ENCODE measurements at regions not wholly inside any gene's neighbourhood (a gene's known extent, or its start where the extent isn't known, plus 50 kb on each side); places are given as distances from the start of the nearest gene placed in this dataset.

DNA sequence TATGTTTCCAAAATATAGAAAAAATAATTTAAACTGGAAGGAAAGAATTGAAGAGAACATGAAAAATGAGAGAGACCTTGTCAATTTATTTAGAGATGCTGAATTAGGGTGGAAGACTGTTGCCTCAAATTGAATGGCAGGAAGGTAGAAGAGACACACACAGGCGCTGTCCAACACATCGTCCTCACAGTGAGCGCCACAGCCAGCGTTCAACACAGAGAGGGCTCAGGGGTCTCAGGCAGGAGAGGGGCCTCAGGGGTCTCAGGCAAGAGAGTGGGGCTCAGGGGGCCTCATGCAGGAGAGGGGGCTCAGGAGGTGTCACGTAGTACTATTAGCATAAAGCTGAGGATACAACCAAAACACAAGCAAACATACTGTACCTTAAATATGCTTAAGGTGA is 65.7 kb downstream of the TMEM18 start:
- DNase-seq (ENCODE audit: low read depth), result no peak
- no peak overlapping the region for H3K4me3 ChIP-seq (replicated peaks; ENCODE audit: low read depth, low read length)
- no peak for TF ChIP-seq CTCF (IDR thresholded peaks at IDR 0.05; ENCODE audit: low read length, missing control alignments)

GRCh38 chr2:610491-610890 is 66.7 kb downstream of the TMEM18 start:
- H3K4me3 ChIP-seq (replicated peaks; ENCODE audit: low read depth, low read length), result no peak overlapping the region
- no peak for DNase-seq (ENCODE audit: low read depth)
- TF ChIP-seq CTCF (IDR thresholded peaks at IDR 0.05; ENCODE audit: low read length, missing control alignments), result no peak

DNA sequence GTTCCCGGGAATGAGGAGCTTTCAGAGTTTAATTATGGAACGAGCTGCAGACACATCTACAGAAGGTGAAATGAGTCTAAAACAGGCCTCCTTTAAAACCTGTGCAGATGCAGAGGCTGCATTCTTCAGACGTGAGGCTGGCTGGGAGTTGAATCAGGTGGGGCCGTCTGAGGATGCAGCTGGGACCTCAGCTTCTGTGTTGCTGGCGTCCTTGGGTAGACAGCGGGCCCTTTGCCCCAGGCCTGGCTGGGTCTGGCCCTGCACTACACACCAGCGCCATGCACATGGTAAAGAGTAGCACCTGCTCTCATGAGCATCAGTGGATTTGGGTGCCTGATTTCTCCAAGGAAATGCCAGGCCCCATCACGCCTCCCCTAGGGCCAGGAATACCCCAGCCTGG is 67.3 kb downstream of the TMEM18 start:
- no peak overlapping the region for H3K4me3 ChIP-seq (replicated peaks; ENCODE audit: low read depth, low read length)
- no peak for DNase-seq (ENCODE audit: low read depth)
- no peak for TF ChIP-seq CTCF (IDR thresholded peaks at IDR 0.05; ENCODE audit: low read length, missing control alignments)

DNA sequence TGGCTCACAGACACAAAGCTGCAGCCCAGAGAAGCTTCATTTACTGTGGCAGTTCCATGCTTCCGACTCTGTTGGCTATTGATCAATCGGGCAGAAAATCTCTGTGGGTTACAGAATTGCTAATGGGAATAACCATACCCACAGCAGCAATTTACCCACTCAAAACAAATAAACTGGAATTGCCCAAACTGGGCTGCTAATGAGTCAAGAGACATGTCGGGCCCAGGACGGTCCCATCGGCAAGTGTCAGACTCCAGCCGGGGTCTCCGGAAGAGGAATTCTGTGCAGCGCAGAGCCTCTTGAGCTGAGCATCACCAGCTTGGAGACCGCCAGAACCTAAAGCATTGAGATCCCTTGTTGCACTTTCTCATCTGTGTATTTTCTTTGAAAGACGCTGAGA is 67.8 kb downstream of the TMEM18 start:
- no peak overlapping the region for H3K4me3 ChIP-seq (replicated peaks; ENCODE audit: low read depth, low read length)
- DNase-seq (ENCODE audit: low read depth), result no peak
- no peak for TF ChIP-seq CTCF (IDR thresholded peaks at IDR 0.05; ENCODE audit: low read length, missing control alignments)

DNA sequence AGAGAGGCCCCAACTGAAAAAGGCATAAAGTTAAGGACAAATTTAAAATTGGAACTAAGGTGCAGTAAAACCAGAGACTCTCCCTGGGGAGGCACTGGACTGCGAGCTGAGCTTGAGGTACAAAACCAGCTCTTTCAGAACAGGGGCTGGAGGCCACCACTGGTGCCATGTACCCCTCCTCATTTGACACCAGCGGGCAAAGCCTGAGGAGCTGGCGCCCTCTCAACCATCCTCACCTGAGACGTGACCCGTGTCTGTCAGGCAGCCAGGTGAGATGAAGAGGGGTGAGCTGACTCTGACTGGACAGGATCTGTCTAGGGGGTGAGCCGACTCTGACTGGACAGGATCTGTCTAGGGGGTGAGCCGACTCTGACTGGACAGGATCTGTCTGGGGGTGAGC is 68.5 kb downstream of the TMEM18 start:
- DNase-seq (ENCODE audit: low read depth), result no peak
- no peak overlapping the region for H3K4me3 ChIP-seq (replicated peaks; ENCODE audit: low read depth, low read length)
- no peak for TF ChIP-seq CTCF (IDR thresholded peaks at IDR 0.05; ENCODE audit: low read length, missing control alignments)

DNA sequence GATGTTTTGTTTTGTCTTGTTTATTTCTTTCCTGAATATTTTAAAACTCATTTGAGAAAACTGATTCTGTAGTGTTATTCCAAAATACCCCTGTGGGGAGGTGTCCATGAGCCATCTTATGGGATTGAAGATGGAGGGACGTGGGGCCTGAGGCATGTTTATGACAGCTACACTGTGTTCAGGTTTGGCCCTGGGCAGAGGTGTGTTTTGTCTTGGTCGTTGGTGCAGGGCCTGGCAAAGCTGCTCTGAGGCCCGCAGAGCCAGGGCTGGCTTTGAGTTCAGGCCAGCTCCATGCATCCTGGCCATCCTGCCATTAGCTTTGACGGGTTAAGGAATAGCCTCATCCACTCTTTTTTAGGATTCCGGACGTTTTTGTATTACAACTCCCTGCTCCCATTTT is 68.9 kb downstream of the TMEM18 start:
- TF ChIP-seq CTCF (IDR thresholded peaks at IDR 0.05; ENCODE audit: low read length, missing control alignments), result no peak
- no peak for DNase-seq (ENCODE audit: low read depth)
- H3K4me3 ChIP-seq (replicated peaks; ENCODE audit: low read depth, low read length), result no peak overlapping the region

GRCh38 chr2:607709-608108 is 69.5 kb downstream of the TMEM18 start:
- TF ChIP-seq CTCF (IDR thresholded peaks at IDR 0.05; ENCODE audit: low read length, missing control alignments), result no peak
- no peak overlapping the region for H3K4me3 ChIP-seq (replicated peaks; ENCODE audit: low read depth, low read length)
- DNase-seq (ENCODE audit: low read depth), result no peak

All from fibroblast of pulmonary artery (primary cell).